ENCODE measurements at regions not wholly inside any gene's neighbourhood (a gene's known extent, or its start where the extent isn't known, plus 50 kb on each side); places are given as distances from the start of the nearest gene placed in this dataset.

DNA sequence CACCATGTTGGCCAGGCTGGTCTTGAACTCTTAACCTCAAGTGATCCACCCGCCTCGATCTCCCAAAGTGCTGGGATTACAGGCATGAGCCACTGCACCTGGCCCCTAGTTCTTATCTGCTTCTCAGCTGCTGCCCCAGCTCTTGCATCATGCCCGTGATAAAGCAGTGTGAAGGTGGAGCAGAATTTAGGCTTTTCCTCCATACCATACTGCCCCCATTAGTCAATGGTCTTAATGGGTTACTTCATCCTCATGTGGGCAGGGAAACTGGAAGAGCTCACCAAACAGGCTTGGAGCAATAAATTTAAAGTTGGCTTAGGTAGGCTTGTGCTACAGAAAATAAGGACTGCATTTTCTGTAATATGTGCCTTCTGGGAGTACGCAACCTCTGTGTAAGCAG is 636.9 kb upstream of the BOD1L1 start:
- no peak for DNase-seq

DNA sequence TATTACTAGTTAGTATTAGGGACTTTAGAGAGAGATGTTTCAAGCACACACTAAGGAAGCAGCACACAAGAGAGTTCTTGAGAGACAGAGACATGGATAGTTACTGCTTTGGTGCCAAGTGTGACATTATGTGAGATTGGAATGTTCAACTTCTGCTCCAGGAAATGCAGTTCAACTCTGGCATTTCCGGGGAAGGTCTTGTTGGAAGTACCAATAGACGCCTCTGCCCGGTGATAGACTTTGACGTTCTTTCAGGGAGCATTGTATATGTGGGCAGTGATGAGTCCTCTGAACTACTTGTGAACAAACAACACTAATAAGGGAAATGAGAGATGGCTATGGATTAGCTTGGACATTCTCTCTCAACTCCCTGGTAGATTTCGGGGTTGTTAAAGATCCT is 638.1 kb upstream of the BOD1L1 start:
- no peak for DNase-seq

DNA sequence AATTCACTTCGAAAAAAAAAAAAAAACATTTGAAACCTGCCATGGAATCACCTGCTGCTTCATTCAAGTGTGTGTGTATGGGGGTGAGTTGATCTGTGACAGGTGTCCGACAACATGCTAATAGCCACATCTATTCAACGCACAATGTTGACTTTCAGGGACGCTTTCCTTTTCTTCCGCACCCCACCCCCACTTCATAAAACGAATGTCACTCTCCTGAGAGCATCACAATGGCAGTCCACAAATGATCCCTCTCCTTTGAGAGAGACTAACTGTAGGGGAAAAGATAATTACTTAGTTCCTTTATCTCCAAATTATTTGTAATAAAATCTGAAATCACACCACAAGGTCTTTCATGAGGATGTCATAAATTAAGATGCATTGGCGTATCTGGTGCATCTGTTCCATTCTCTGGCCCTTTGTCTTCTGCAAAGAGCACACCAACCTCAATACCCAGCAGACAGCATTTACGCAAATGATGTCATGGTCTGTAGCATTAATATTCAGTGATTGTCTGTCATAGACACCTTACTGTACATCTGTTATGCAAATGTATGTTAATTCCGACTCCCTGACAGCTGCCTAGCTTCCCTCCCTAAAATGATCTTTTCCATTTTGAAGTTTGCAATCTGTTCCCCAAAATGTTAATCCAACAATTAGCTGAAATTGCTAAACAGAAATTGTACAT is 640.0 kb upstream of the BOD1L1 start:
- no peak for DNase-seq

DNA sequence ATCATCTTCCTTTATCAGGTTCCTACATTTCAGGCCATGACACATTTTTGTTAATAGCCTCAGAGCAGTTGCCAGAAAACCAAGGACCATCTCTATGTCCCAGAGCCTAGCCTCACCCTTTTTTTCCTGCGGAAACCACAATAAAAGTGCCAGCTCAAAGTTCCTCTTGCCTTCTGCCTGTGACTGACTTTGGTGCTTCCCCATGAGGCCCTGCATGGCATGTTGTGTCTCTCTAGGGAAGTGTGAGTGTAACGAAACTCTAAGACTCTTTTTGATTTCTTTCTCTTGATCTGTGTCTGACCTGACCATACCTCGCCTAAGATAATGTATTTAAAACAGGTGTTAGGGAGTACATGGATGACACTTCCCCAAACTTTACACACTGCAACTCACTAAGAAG is 642.3 kb upstream of the BOD1L1 start:
- no peak for DNase-seq

DNA sequence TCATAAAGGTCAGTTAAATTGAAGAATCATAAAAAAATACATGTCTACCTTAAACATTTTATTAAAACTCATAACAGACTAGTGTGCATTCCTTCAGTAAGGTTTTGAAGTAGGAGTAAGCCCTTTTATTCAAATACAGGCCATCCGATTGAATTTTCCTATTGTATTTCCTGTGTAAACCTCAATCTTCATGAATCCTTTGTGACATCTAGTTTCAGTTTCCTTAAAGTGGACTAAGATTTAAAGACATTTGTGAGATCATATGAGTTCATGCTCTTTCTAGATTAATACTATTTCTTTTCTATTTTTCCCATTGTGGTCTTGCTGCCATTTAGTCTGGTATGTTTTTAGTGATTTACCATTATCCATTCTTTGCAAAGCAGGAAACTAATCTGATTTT is 644.7 kb upstream of the BOD1L1 start:
- DNase-seq: no peak

DNA sequence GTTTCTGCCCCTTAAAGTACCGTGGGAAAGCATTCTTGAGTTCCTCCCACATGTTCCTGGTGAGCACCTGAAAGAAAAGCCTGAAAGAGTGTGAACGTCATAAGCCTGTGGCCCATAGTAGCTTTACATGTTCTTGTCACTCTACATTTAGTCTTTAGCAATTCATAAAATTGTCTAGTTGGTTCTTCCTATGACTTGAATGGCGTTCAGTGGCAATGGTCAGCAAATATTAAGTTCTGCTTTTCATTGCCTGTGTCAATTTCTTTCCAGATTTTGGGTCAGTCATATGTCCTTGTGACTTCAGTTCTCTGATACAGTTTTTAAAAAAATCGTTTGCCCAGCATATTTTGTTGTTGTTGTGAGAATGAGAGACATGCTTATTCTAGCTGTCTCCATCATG is 650.0 kb upstream of the BOD1L1 start:
- no peak for DNase-seq

DNA sequence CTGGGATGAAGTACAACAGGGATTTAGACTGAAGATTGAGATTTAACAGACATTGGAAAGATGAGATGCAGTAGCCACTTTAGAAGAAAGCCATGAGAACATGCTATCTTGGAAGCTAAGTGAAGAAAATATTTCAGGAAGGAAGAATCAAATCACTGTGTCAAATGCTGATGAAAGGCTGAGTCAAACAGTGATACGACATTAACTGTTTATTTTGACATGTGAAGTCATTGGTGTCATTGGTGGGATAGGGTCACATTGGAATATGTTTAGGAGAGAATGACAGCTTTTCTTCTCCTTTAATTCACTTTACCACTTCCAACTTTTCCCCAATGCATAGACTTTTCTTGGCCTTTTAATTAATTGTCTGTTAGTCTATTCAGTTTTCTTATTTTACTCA is 653.0 kb upstream of the BOD1L1 start:
- no peak for DNase-seq

DNA sequence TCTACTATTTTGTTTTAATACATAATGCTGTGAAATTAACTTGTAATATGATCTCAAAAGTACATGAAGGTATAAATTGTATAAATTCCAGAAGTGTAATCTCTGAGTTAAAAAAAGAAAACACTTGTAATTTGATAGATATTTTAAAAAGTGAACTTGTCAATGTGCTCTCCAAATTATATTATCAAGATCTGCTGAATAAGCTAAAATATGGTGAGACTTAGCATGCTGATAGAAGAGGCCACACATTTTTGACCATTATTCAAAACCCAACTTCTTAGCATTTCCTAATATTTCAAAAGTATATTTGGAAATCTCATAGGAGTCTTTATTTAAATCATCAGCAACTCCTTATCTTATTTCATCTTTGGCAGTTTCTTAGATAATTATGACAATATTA is 657.1 kb upstream of the BOD1L1 start:
- no peak for DNase-seq

DNA sequence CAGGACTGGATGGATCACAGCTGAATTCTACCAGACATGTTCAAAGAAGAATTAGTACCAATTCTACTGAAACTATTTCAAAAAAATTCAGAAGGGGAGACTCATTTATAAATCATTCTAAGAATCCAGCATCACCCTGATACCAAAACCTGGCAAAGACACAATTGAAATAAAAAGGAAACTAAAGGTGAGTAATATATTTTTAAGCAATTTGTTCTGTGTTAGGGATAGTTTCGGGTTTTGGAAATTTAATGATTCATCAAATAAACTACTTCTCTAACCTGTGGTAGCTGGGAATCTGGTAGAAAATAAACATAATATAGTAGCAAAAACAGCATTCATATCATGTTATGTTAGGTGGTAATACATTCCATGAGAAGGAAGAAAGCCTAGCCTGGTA is 662.2 kb upstream of the BOD1L1 start:
- no peak for DNase-seq

DNA sequence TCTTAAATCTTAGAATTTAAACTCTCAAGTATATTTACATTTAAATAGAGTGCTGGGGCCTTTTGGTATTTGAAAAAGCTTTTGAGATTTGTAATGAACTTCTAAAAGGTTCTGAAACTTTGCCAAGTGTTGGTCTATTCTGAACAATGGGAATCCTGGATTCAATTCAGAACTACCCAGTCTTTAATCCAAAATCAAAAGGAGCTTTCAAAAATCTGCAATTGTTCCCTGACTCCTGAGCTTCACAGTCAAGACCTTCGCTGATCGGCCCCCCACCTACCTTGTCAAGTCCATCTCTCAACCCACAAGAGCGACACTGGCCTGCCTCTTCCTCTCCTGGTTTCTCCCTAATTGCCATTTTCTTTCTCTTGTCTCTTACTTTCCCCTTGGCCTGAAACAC is 666.1 kb upstream of the BOD1L1 start:
- no peak for DNase-seq

DNA sequence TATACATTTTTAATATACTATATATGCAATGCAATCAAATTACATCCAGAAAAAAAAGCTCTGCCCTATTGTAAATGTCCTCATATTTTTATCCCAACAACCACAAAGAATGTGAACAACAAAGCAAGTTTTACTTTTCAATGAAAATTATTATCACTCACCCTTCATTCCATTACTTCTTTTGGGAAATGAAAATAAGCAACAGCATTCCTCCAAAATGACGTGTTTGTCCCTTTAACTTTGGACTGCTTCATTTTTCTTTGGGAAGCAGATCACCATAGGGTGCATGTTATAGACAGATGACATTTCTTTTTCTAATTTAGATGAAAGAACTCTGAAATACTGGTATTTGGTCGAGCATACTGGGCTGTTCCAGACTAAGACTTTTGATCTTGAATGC is 667.1 kb upstream of the BOD1L1 start:
- no peak for DNase-seq

DNA sequence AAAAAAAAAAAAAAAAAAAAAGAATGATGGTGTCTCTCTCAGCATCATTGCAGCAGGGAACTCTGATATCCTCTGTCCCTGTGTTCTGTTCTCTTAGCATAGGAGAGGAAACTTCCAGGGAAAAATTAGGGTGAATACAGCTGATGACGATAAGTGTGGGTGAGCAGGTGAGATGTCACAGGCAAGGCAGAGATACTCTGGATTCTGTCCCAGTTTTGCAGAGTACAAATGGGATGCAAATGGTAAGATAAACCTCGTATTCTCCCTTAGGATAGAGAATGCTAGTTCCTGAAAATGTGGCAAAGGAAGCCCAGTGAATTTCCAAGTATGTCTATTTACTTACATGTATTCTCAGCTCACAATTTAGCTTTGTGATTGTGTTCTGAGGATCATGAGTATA is 671.6 kb upstream of the BOD1L1 start:
- no peak for DNase-seq

DNA sequence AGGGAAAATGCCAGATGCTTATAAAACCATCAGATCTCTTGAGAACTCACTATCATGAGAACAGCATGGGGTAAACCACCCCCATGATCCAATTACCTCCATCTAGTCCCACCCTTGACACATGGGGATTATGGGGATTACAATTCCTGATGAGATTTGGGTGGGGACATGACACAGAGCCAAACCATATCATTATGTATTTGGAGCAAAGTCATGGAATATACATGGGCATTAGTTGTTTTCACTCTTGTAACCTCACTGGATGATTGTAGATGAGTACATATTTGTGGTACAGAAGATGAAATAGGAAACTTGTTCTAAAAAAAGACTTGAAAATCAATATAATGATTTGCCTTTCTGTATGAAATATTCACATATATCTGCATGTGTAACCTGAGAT is 674.5 kb upstream of the BOD1L1 start:
- no peak for DNase-seq

DNA sequence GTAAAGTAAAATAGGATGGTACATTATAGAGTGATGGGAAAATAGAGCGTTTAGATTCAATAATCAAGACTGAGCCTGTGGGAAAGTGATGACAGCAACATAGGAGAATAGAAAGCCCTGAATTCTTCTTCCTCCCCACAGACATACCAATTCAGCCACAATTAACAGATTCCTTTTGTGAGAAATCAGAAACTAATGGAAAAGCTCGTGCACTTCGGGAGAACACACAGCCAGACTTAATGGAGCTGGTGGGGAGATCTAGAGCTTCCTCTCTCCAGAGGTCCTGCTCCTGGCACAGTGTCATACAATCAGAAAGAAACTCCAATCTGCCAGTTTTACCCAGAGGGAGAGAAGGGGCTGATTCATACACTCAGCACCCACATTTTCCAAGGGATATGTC is 676.3 kb upstream of the BOD1L1 start:
- DNase-seq: no peak

DNA sequence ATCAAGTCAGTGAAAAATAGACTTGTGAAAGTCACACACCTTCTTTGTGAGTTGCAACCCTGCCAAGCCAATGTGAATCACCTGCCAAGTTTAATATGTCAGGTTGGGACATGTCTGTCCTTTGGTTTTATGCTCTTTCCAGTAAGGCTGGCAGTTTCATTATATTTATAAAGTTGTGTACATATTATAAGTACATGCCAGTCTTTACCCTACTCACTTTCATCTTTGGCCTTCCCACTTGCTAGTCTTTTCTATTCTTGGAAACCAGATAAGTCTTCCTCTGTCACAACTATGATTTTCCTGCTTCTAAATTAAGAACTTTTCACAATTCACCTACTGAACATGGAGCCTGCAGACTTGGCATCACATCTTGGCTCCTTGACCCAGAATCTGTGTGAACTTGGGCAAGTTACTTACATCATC is 680.7 kb upstream of the BOD1L1 start:
- DNase-seq: no peak

DNA sequence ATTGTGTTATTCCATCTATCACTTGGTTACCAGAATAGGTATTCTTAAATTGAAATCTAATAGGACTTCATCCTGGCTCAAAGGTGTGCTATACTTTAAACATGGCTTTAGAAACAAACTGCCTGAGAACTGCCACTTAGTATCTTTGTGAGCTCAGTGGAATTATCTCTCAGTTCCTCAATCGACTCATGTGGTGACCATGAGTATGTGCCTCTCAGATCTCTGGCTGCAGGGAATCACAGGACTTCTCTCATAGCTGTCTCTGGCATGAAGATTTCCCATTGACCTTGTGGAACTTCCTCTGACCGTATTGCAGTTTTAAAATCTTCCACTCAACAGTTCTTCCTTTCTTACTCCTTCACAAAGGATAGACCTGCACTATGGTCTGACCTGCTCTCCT is 681.9 kb upstream of the BOD1L1 start:
- DNase-seq: no peak

DNA sequence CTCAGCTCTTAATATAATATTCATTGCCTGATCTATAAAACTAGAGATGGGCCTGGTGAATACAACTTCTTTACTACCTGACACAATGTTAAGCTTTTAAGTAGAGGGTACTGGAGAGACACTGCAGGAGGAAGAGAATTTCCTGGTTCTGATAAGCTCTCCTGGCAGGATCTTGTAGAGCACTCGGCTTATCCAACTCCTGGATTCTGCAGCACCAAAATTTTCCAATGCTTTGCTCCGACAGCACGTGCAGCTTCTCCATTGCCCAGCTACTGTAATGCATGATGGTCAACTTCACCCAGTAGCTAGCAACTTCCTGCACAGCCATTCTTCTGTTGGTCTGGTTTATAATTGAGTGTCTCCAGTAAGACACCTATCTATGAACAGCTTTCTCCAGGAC is 686.2 kb upstream of the BOD1L1 start:
- no peak for DNase-seq

DNA sequence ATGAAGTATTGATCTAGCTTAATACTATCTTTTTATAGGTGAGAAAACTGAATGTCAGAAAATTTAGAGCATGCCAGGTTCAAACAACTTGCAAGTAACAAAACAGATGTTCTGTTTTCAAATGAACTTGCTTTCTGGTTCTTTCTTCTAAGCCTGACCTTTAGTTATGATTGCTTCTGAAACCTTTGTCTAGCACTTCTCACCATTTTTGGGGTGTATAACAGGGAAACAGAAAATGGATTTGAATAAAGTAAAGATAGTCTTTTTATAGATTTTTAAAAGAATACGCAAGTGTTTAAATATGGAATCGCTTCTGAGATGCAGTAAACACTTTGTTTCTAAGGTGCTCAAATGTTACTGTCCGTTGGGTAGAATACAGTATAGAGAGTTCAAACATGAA is 687.2 kb upstream of the CPEB2 start:
- no peak for DNase-seq

DNA sequence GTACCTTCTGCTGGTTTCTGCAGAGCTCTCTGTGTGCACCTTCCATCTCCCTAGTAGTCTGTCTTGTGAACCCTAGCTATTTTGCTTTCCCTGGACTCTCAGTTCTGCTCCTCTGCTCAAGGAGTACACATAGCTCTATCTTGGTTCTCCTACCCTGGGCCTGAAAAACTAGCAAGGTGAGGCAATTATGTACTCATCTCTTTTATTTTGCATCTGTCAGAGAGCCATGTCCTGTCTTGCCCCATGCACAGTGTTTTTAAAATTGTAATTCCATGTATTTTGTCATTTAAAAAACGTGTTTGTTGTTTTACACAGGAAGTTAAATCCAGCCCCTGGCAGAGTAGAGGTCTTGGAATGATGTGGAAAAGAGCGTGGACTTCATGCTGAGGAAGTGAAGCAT is 684.9 kb upstream of the CPEB2 start:
- DNase-seq: no peak

DNA sequence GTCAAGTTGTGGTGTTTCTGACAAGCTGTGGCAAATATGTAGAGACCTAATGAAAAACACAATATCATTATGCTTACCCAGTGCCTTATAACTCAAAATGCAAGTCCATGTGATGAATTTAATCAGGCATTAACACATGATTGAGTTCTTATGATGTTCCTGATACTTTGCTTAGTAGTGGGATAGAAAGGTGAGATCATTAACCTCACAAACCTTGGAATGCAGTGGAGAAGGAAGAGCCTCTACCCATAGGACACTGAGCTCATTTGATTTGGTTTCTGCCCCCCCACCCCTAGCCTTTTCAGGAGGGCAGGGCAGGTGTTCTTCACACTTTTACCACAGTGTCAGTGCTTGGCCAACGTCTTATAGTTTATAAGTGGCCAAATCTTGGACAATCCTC is 683.6 kb upstream of the CPEB2 start:
- no peak for DNase-seq

DNA sequence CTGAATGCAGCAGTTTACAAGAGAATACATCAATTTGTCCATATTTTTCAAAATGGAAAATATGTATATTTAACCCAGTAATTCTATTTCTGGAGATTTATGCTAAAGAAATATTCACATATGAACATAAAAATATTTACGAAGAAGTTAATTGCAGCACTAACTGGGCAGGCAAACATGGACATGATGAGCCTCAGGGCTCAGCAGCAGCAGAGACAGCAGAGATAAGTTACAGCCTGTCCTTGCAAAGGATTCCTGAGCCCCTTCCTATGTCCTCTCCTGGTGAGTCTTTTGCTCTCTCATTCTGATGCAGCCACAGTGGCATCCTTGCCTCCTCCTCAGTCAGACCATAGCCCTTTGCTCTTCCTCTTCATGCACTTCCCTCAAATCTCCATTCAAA is 680.6 kb upstream of the CPEB2 start:
- no peak for DNase-seq

DNA sequence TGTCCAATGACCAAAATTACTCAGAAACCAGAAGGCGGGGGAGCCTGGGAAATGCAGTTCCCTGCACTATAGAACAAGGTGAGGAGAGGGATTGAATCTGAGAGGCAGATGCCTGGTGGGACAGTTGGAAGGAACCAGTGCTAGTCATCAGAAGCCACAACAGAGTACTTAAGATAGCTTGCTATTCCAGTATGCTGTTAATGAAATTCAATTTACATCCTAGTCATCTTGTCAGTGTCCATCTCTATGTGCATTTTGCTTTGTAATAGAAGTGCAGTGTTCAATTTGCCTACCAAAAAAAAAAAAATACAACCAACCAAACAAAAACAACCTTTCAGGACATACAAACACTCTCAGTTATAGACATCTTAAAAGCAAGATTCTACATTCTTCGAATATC is 679.1 kb upstream of the CPEB2 start:
- DNase-seq: no peak

DNA sequence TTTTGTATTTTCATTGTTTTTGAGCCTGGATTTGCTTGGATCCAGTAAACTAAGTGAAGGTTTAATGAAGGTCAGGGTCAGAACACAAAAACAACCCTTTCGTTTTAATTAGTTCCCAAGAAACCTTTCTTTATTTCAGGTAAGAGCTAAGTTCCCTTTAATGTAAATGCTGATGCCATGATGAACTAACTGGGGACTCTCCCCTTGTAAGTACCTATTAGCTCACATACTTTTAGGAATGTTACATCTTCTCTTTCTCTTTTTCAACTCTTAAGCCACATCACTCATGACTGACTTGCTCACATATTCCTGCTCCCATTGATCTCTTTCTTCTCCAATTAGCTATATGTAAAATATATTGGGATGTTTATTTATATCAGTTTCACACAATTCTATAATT is 673.1 kb upstream of the CPEB2 start:
- no peak for DNase-seq

DNA sequence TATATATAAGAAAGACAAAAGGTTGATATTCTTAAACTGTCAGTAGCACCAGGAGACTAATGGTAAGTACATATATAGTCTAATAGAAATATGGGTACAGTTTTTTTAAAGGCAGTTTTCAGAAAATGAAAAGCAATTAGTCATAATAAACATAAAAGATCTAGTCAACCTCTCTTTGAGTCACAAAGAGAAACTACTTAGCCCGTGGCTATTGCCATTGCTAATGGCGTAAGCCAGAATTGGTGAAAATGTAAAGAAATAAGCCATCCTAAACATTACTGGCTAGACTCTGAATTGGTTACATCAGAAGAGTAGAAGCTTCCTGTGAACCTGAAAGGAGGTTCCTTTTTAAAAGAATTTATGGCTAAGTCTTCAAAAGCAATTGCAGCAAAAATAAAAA is 668.7 kb upstream of the CPEB2 start:
- DNase-seq: no peak

DNA sequence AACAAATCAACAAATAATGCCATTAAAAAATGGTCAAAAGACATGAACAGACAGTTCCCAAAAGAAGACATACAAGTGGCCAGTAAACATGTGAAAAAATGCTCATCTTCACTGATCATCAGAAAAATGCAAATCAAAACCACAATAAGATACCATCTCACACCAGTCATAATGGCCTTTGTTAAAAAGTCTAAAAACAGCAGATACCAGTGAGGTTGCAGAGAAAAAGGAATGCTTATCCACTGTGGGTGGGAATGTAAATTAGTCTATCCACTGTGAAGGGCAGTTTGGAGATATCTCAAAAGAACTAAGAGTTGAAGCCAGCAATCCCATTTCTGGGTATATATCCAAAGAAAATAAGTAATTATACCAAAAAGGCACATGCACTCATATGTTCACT is 668.1 kb upstream of the CPEB2 start:
- DNase-seq: no peak

DNA sequence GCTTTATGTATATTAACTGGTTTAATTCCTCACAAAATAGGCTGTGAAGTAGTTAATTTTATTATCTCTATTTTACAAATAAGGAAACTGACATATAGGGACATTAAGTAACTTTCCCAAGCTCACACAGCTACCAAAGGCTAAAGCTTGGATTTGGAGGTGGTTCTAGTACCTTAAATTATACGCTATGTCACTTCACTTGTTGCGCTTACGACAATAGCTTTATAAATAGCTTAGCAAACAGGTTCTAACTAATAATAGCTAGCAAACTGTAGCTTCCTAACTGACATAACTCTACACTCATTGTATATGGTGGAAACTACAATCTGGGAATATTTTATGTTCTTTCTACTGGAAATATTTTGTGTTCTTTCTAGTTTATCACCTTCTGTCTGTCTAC is 666.4 kb upstream of the CPEB2 start:
- DNase-seq: no peak
